Fibroblast of pulmonary artery (primary cell): ENCODE measurements at regions not wholly inside any gene's neighbourhood (a gene's known extent, or its start where the extent isn't known, plus 50 kb on each side); places are given as distances from the start of the nearest gene placed in this dataset.

Experiments
- DNase-seq: peaks from one replicate; pipeline ENCODE4 v3.0.0-alpha.2; 2010; ENCODE audit warnings: low read depth
- H3K4me3 ChIP-seq: replicated peaks from 2 replicates; pipeline ENCODE4 v1.5.1; 2011; ENCODE audit warnings: low read depth, mild to moderate bottlenecking, control low read depth, low read length, moderate library complexity
- CTCF ChIP-seq: IDR thresholded peaks from 2 replicates; pipeline ENCODE4 v1.5.1; 2011; ENCODE audit warnings: mild to moderate bottlenecking, control low read depth, low read length, inconsistent platforms; ENCODE audit errors: missing control alignments

GRCh38 chr5:44568519-44568918 is 179.3 kb upstream of the FGF10 start:
- TF ChIP-seq CTCF, result no peak
- H3K4me3 ChIP-seq, result no peak overlapping the region
- DNase-seq, result no peak

- no peak for TF ChIP-seq CTCF
- DNase-seq, result no peak
- H3K4me3 ChIP-seq, result no peak overlapping the region
Observed at GRCh38 chr5:44565902-44566301, 176.7 kb upstream of the FGF10 start.

GRCh38 chr5:44565360-44565759 is 176.1 kb upstream of the FGF10 start:
- TF ChIP-seq CTCF, result no peak
- no peak overlapping the region for H3K4me3 ChIP-seq
- no peak for DNase-seq

GRCh38 chr5:44546286-44546685 is 157.1 kb upstream of the FGF10 start:
- no peak for DNase-seq
- H3K4me3 ChIP-seq, result no peak overlapping the region
- TF ChIP-seq CTCF, result no peak

- no peak overlapping the region for H3K4me3 ChIP-seq
- no peak for DNase-seq
- no peak for TF ChIP-seq CTCF
Observed at GRCh38 chr5:44543511-44543910, 154.3 kb upstream of the FGF10 start.

- no peak overlapping the region for H3K4me3 ChIP-seq
- DNase-seq, result no peak
- no peak for TF ChIP-seq CTCF
Observed at GRCh38 chr5:44542470-44542869, 153.2 kb upstream of the FGF10 start.

GRCh38 chr5:44539602-44539919 is 150.3 kb upstream of the FGF10 start:
- no peak for TF ChIP-seq CTCF
- H3K4me3 ChIP-seq, result no peak overlapping the region
- no peak for DNase-seq
